ENCODE measurements at regions not wholly inside any gene's neighbourhood (a gene's known extent, or its start where the extent isn't known, plus 50 kb on each side); places are given as distances from the start of the nearest gene placed in this dataset.

- Histone ChIP-seq H3K27ac (no peak overlapping the region), H3K4me1 (no peaks in the 10 kb centered on the region), H3K4me3 (no peak overlapping the region), H3K36me3 (no peaks in the 10 kb centered on the region), H3K9me3 (no peaks in the 10 kb centered on the region), H3K27me3 (no peaks in the 10 kb centered on the region)
- DNase-seq (ENCODE audit: low spot score in 2 of 2) = no peak
- TF ChIP-seq POLR2A (IDR thresholded peaks at IDR 0.05) = no peak
- no peak for TF ChIP-seq EP300 (IDR thresholded peaks at IDR 0.05)
- no peak for TF ChIP-seq POLR2AphosphoS5 (IDR thresholded peaks at IDR 0.05)
- no peak for TF ChIP-seq CTCF (IDR thresholded peaks at IDR 0.05)
- 73% methylated on average over 3 of the region's 3 CpGs for WGBS
Observed at GRCh38 chr18:24674605-24675004, 214.2 kb downstream of the HRH4 start.

GRCh38 chr18:24677011-24677410 lies 216.6 kb downstream of the HRH4 start:
- no peak for DNase-seq (ENCODE audit: low spot score in 2 of 2)
- Histone ChIP-seq H3K27ac (no peak overlapping the region), H3K27me3 (no peaks in the 10 kb centered on the region), H3K4me3 (no peak overlapping the region), H3K36me3 (no peaks in the 10 kb centered on the region), H3K9me3 (no peaks in the 10 kb centered on the region), H3K4me1 (no peaks in the 10 kb centered on the region)
- 46% methylated on average over 1 of the region's 1 CpG for WGBS
- TF ChIP-seq CTCF (IDR thresholded peaks at IDR 0.05) = no peak
- no peak for TF ChIP-seq POLR2A (IDR thresholded peaks at IDR 0.05)
- TF ChIP-seq POLR2AphosphoS5 (IDR thresholded peaks at IDR 0.05) = no peak
- no peak for TF ChIP-seq EP300 (IDR thresholded peaks at IDR 0.05)

GRCh38 chr18:24678107-24678506 lies 217.7 kb downstream of the HRH4 start:
- Histone ChIP-seq H3K36me3 (no peaks in the 10 kb centered on the region), H3K4me3 (no peak overlapping the region), H3K9me3 (no peaks in the 10 kb centered on the region), H3K4me1 (no peaks in the 10 kb centered on the region), H3K27ac (no peak overlapping the region), H3K27me3 (no peaks in the 10 kb centered on the region)
- TF ChIP-seq CTCF (IDR thresholded peaks at IDR 0.05) = no peak
- no peak for TF ChIP-seq POLR2AphosphoS5 (IDR thresholded peaks at IDR 0.05)
- TF ChIP-seq POLR2A (IDR thresholded peaks at IDR 0.05) = no peak
- TF ChIP-seq EP300 (IDR thresholded peaks at IDR 0.05) = no peak
- DNase-seq (ENCODE audit: low spot score in 2 of 2) = no peak
- WGBS = 93% methylated on average over 1 of the region's 1 CpG

- TF ChIP-seq POLR2A (IDR thresholded peaks at IDR 0.05) = no peak
- no peak for TF ChIP-seq POLR2AphosphoS5 (IDR thresholded peaks at IDR 0.05)
- TF ChIP-seq CTCF (IDR thresholded peaks at IDR 0.05) = no peak
- no peak for TF ChIP-seq EP300 (IDR thresholded peaks at IDR 0.05)
- H3K9me3 ChIP-seq = no peaks in the 10 kb centered on the region
- H3K27me3 ChIP-seq = no peaks in the 10 kb centered on the region
- H3K4me1 ChIP-seq = no peaks in the 10 kb centered on the region
- H3K4me3 ChIP-seq = no peak overlapping the region
- no peak for DNase-seq (ENCODE audit: low spot score in 2 of 2)
- no peaks in the 10 kb centered on the region for H3K36me3 ChIP-seq
- WGBS = 85% methylated on average over 3 of the region's 3 CpGs
- H3K27ac ChIP-seq = no peak overlapping the region
Observed at GRCh38 chr18:24678626-24679025, 218.2 kb downstream of the HRH4 start.

- DNase-seq (ENCODE audit: low spot score in 2 of 2) = no peak
- no peak overlapping the region for H3K4me3 ChIP-seq
- TF ChIP-seq EP300 (IDR thresholded peaks at IDR 0.05) (no peak), POLR2A (IDR thresholded peaks at IDR 0.05) (no peak)
- H3K36me3 ChIP-seq = no peaks in the 10 kb centered on the region
- H3K27ac ChIP-seq = no peak overlapping the region
- no peaks in the 10 kb centered on the region for H3K27me3 ChIP-seq
- no peaks in the 10 kb centered on the region for H3K9me3 ChIP-seq
- WGBS = 66% methylated on average over 4 of the region's 4 CpGs
- H3K4me1 ChIP-seq = no peaks in the 10 kb centered on the region
Observed at GRCh38 chr18:24679062-24679461, 218.6 kb downstream of the HRH4 start.

- no peaks in the 10 kb centered on the region for H3K27me3 ChIP-seq
- WGBS = 81% methylated on average over 1 of the region's 1 CpG
- no peaks in the 10 kb centered on the region for H3K4me1 ChIP-seq
- DNase-seq (ENCODE audit: low spot score in 2 of 2) = no peak
- no peaks in the 10 kb centered on the region for H3K9me3 ChIP-seq
- H3K27ac ChIP-seq = no peak overlapping the region
- H3K4me3 ChIP-seq = no peak overlapping the region
- no peaks in the 10 kb centered on the region for H3K36me3 ChIP-seq
- TF ChIP-seq POLR2A (IDR thresholded peaks at IDR 0.05) (no peak), CTCF (IDR thresholded peaks at IDR 0.05) (no peak), EP300 (IDR thresholded peaks at IDR 0.05) (no peak), POLR2AphosphoS5 (IDR thresholded peaks at IDR 0.05) (no peak)
Observed at GRCh38 chr18:24683925-24684324, 223.5 kb downstream of the HRH4 start.

All from suprapubic skin (tissue), 4 donors.